Esophagus muscularis mucosa (tissue), 3 donors: ENCODE measurements at regions not wholly inside any gene's neighbourhood (a gene's known extent, or its start where the extent isn't known, plus 50 kb on each side); places are given as distances from the start of the nearest gene placed in this dataset.

Experiments
- POLR2A ChIP-seq: fragments of 450-650 bp; IDR thresholded peaks from one replicate; pipeline ENCODE4 v1.6.1; 2017; ENCODE audit warnings: antibody characterized with exemption, moderate library complexity, mild to moderate bottlenecking, low read depth
- POLR2AphosphoS5 ChIP-seq, 2 donors: sonication (generic); formaldehyde crosslinking; IDR thresholded peaks; one replicate each; pipeline ENCODE4 v1.6.1; 2017; ENCODE audit warnings: antibody characterized with exemption in 2 of 2
- TF ChIP-seq, protein P1 (sequence below), 3 experiments: fragments of 200-600 bp in 2 of 3; fragments of 450-650 bp in 1 of 3; sonication (generic) in 2 of 3; IDR thresholded peaks; one replicate each; pipeline ENCODE4 v1.5.1; 2017 to 2019; ENCODE audit warnings: antibody characterized with exemption in 3 of 3, mild to moderate bottlenecking in 2 of 3, moderate library complexity in 1 of 3

DNA sequence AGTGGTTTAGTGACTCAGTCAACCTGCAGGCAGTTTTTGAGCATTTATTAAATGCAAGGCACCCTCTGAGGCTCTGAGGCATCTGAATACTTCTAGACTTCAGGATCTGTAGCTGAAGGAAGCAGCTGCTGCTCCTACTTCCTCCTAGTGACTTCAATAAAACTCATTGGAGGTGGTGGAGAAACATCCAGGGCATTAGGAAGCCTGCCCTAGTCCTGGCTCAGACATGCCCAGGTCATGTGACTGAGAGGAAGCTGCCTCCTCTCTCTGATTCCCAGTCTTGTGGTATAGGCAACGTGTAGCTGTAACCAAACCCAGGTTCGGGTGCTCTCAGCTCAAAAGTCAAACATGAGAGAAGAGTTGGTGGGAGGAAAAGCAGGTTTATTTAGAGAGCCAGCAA lies 287.2 kb upstream of the GYPC start:
- TF ChIP-seq, protein P1, sequence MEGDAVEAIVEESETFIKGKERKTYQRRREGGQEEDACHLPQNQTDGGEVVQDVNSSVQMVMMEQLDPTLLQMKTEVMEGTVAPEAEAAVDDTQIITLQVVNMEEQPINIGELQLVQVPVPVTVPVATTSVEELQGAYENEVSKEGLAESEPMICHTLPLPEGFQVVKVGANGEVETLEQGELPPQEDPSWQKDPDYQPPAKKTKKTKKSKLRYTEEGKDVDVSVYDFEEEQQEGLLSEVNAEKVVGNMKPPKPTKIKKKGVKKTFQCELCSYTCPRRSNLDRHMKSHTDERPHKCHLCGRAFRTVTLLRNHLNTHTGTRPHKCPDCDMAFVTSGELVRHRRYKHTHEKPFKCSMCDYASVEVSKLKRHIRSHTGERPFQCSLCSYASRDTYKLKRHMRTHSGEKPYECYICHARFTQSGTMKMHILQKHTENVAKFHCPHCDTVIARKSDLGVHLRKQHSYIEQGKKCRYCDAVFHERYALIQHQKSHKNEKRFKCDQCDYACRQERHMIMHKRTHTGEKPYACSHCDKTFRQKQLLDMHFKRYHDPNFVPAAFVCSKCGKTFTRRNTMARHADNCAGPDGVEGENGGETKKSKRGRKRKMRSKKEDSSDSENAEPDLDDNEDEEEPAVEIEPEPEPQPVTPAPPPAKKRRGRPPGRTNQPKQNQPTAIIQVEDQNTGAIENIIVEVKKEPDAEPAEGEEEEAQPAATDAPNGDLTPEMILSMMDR (IDR thresholded peaks at IDR 0.05) = no peak
- TF ChIP-seq POLR2AphosphoS5 (IDR thresholded peaks at IDR 0.05) (no peak), POLR2A (no peak)
